Bone marrow (tissue), 2 donors: ENCODE measurements at regions not wholly inside any gene's neighbourhood (a gene's known extent, or its start where the extent isn't known, plus 50 kb on each side); places are given as distances from the start of the nearest gene placed in this dataset.

Experiments
- DNase-seq, 2 donors: peaks; one replicate each; lab custom pipeline; 2025; lab: John Stamatoyannopoulos, UW

- DNase-seq, result no peak
These were observed 146.5 kb downstream of the SYK start for GRCh38 chr9:90948156-90948555.

GRCh38 chr9:90950600-90950999 is 149.0 kb downstream of the SYK start:
- no peak for DNase-seq

DNA sequence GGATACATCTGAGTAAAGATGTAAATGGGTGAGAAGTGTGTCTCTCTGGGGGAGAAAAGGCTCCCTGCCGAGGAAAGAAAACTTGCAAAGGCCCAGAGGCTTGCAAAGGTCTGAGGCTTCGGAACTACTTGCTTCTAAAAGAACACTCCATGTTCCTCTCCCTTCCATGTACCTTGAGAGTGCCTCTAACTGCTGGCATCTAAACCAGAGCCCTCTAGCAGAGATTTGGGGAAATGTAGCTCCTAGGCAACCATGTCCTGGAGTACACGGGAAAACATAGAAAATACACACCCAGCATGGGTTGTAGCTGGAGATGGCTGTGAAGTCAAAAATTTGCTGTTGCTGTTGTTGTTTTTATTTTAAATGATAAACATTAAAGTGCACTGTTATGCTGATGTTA is 151.6 kb downstream of the SYK start:
- DNase-seq, result no peak

- no peak for DNase-seq
These were observed 152.2 kb downstream of the SYK start for GRCh38 chr9:90953805-90954204.

DNA sequence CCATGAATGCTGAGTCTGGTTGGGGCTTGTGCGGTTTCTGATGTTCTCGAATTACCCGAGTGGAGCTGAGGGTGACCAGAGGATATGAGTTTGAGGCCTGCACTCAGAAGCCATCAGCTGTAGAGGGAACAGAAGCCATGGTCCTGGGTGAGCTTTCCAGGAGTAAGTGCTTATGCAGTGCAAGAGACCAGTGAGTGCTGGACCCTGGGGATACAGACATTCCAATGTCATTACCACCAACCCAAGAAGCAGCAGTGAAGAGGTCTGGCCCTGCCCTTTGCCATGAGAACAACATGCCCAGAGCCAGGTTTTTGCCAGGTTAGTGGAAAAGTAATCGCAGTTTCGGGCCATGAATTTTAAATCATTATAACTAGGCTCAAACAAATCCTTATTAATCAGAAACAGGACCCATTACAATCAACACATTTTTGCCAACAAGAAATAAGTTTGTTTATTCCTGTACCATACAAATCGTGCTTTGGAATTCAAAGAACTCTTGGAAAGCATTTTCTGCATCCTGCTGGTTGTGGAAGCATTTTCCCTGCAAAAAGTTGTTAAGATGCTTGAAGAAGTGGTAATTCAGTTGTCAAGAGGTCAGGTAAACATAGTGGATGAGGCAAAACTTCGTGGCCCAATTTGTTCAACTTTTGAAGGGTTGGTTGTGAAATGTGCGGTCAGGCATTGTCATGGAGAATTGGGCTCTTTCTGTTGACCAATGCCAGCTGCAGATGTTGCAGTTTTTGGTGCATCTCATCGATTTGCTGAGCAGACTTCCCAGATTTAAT is 154.6 kb downstream of the SYK start:
- no peak for DNase-seq

- no peak for DNase-seq
These were observed 156.7 kb downstream of the SYK start for GRCh38 chr9:90958328-90958727.

DNA sequence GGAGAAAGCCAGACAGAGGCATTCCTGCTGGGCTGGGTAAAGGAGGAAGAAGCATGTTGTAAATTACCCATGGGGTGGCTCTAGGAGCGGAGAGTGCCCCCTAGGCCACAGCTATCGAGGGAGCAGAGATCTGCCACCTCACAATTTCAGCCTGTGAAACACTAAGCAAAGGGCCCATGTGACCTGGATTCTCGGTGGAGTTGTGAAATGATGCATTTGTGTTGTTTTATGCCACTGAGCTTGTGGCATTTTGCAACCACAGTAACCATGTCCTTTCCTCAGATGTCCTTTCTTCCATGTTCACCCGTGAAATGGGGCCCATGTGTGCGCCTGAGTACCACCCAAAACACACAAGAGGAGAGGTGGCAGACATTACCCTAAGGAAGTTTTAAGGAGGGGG is 159.3 kb downstream of the SYK start:
- no peak for DNase-seq

- DNase-seq, result no peak
These were observed 159.8 kb downstream of the SYK start for GRCh38 chr9:90961375-90961774.

DNA sequence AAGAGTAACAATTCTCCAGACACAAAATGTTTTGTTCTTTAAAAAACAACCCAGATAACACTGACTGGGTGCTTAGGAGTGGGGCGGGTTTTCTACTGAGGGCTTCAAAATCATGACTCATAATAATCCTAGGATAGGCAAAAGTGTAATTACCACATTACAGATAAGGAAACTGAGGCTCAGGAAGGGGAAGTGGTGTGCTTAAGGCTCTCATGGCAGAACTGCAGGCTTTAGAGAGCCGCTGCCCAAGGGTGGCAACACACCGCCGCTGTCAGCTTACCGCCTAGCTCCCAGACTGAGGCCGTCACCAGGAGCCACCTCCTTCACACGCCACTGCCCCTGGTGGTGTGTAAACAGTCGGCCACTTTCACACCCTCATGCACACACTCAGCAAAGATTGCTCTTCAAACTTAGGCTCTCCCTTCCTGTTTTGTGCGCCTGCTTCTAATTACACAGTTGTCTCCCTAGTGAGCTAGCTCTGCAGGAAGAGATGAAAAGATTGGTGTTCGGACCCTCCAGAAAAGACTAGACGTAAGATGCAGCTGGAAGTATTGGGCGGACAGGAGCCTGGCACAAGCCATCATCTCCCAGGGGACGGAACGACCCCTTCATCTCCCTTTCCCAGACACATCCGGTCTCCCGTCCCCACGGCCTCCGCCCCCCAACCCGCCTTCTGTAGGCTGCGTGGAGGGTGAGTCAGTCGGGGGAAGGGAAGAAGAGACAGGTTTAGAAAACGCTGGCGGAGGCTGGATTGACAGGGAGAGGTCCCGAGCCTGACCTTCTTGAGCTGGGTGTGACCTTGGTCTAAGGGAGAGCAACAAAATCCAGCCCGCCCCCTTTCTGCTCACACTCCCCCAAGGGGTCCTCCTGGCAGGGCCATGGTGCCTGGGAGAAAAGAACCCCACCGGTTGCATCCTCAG is 162.7 kb downstream of the SYK start:
- DNase-seq, result no peak

- DNase-seq, result no peak
These were observed 163.8 kb downstream of the SYK start for GRCh38 chr9:90965226-90966030.

DNA sequence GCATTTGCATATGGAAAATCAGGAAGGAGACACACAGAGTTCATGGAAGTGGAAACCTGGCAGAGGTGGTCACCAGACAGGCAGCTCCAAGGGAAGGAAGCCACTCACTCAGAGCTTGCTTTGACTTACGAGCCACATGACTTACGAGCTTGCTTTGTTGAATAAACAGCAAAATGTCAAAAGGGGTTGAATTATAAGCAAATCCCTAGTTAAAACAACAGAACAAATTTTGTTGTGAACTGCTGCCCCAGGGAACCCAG is 164.3 kb downstream of the SYK start:
- no peak for DNase-seq

- no peak for DNase-seq
These were observed 165.0 kb downstream of the SYK start for GRCh38 chr9:90966480-90967144.

DNA sequence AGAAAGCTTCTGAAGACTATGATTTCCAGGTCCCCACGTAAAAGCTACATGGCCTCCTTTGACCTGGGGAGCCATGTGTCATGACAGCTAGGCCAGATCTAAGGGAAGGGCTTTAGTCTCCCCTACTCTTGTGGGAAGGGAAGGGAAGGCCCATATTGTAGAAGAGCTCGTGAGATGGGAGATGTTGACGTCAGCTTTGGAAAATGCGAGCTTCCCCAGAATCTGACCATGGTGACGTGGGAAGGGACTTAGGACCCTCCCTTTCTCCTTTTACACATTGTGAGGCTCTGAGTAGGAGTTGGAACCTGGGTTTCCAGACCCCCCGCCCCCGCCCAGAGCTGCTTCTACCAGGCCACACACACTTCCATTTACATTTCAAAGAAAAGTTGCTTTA is 165.5 kb downstream of the SYK start:
- no peak for DNase-seq

DNA sequence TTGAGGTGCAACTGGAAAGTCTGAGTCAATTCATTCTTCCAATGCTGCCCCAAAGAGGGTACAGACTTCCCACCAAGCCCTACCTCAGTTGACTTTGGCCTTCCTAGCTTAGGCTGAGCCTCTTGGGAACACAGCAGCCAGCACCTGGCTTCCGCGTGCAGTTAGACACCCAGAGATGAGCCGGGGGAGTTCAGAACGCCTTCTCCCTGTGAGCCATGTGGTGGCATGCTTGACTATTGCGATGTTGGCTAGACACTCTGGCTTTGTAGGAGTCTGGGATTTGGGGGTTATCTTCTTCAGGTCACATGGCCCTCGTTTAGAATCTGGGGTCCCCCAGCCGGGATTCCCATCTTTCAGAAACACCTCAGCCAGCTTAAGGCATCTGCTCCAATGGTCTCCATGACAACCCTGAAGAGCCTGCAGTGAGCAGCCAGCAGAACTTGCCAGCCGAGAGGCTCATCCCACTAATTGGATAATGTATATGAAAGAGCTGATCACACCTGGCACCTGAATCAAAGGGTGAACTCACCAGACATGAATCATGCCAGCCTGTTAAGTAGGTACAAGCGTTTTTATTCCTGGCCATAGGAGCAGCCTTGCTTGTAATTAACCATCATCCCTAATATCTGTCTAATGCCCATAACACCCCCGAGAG is 167.5 kb downstream of the SYK start:
- no peak for DNase-seq

DNA sequence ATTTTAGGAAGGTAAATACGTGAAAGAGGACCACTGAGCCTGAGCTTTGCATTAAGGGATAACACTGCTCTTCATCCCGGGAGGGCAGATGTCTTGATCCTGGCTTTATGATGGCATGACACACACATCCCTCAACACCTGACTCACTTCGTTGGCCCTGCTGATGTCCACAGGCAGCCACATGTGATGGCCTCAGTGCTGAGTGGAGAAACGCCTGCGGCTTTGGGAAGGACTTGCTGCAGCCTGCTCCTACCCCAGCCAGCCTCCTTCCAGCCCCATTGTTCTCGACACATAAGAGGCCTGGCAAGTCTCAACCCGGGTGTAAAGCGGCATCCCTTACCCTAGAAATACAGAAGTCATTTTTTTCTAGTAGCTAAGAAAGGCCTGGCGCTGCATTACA is 169.0 kb downstream of the SYK start:
- DNase-seq, result no peak

DNA sequence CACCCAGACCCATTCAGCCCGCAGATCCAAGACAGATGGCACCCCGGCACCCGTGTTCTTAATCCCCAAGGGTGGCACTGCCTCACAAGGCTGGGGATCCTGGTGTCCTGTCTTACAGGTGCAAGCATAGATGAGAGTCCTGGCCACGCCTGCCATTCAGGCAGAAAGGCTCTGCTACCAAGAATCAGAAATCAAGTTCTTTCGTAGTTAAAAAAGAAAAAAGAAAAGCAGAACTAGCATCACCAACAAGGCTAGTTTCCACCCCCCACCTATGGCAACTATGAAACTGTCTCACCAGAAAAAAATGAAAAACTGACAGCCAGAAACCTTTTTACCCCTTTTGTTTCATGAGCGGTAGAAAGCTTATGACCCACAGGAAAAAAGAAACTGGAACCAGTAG is 170.4 kb downstream of the SYK start:
- DNase-seq, result no peak

DNA sequence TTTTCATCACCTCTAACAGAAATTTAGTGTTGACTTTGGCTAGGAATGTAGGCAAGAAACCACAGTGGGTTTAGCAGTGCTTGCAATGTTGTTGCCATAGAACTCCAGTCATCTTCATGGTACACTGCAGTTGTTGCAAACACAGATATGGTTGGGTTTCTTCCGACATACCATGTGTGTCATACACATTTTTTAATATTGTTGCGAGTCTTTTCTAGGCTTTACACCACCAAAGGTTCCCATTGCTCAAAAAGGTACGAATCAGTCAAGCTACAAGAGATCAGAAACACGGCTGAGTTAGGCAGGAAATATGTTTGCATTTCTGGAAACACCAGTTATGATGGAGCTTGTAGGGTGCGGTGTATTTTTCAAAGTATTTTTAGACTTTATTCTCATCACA is 172.4 kb downstream of the SYK start:
- no peak for DNase-seq

DNA sequence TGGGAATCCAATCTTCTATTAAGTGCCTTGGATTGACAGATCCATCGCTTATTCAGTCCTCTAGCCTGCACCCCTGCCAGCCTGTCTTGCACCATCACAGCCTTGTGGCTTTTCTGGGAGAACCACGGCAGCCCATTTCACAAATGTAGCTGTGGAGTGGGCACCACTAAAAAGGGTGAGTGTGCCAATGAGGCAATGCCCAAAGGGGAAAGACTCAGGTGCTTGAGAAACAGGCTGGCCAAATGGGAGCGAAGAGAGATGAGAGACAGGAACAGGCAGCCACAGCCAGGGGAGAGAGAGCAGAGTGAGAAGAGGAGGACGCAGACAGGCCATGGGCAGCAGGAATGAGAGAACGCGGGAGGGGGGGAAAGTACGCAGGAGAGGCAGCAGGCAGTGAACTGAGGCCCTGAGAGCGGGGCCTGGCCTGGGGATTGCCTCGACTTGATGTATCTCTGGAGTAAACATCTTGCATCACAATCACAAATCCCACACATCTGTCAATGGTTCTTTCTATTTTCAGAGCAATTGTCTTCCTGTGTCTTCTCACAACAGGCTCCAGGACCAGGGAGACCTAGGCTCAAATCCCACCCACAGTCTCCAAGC is 173.1 kb downstream of the SYK start:
- no peak for DNase-seq

DNA sequence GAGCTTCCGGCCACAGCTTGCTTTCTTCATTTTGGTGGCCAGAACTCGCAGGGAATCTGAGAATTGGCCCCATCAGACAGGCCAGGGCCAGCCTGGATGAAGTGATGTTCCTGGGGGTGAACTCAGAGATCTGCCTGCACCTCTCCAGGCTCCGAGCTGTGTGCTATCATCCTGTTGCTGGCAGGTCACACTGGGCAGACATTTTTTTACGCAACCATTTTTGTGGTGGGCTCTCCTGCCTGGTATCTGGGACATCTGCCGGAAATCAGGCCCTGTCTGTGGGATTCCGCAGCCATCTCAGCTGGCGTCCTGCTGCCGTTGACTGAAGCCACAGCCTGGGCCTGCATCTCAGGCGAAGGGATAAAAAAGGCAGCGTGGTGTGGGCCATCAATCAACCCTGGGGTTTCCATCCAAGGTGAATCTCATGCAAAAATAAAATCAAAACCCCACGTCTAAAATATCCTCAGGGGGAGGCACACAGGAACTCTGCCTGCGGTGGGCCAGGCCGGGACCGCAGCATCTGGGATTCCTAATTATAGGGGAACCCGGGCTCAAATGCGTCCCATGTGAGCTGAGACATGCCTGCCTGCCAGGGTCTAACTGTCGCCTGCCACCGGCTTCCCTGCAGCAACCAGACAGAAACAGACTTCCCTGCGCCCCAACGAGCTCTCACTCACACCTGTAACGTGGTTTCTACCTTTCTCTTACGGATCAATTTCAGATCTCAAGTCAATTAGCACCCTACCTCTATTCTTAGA is 174.3 kb downstream of the SYK start:
- DNase-seq, result no peak

DNA sequence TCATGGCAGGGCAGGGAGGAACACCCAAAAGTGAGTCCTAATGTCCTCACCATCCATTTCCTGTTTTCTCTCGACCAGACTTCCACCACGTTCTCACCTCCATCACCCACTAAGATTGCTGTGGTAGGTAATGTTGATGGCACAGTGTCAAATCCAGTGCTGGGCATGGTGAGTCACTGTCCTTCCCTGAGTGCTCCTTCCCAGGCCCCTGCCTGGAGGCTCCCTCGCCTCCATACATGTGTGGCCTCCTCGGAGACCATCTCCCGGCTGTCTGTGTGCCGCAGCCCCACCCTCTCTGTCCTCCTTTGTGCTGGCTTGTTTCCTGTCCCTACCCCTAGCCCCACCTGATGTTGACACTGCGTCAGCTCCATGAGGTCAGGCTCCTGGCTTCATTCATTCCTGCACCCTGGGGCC is 177.5 kb downstream of the SYK start:
- DNase-seq, result no peak

DNA sequence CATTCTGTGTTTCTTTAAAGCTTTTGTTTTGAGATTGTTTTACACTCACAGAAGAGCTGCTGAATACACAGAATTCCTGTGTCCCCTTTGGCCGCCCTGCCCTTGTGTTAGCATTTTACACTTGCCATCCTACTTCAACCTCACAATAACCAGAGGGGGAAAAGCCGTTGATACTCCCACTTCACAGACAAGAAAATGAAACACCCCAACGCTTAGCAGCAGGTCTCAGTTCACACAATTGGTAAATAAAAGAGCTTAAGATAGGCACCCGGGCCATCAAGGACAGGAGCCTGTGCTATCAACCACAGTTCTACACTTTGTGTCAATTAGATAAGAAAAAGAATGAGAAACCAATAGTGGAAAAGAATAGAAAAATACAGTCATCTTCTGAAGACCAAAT is 178.0 kb downstream of the SYK start:
- no peak for DNase-seq
